GM06990 (cell line): ENCODE measurements at regions not wholly inside any gene's neighbourhood (a gene's known extent, or its start where the extent isn't known, plus 50 kb on each side); places are given as distances from the start of the nearest gene placed in this dataset.
"Not testable (repeated sequence)": the region's sequence is repeated elsewhere in the genome, so short reads cannot be mapped to it uniquely, and the experiment has no call there.

ENCODE experiments used
- DNase-seq: peaks from one replicate; pipeline ENCODE4 v3.0.0-alpha.2; 2011; ENCODE audit not compliant: insufficient read length; ENCODE audit errors: extremely low read depth
- H3K27me3 ChIP-seq: replicated peaks from 2 replicates; pipeline ENCODE4 v1.6.0; 2011; ENCODE audit warnings: low read length; ENCODE audit not compliant: control insufficient read depth, insufficient read depth
- H3K36me3 ChIP-seq: 2 replicates; pipeline ENCODE4 v1.5.1; 2011; ENCODE audit warnings: low read length; ENCODE audit not compliant: control insufficient read depth, insufficient read depth
- H3K4me3 ChIP-seq: replicated peaks from 2 replicates; pipeline ENCODE4 v1.5.1; 2011; ENCODE audit warnings: low read depth, mild to moderate bottlenecking, control low read depth, low read length
- CTCF ChIP-seq: IDR thresholded peaks from 2 replicates; pipeline ENCODE4 v1.5.1; 2011; ENCODE audit warnings: low read length, control low read depth, mild to moderate bottlenecking, inconsistent platforms; ENCODE audit not compliant: insufficient read depth, poor library complexity, severe bottlenecking

DNA sequence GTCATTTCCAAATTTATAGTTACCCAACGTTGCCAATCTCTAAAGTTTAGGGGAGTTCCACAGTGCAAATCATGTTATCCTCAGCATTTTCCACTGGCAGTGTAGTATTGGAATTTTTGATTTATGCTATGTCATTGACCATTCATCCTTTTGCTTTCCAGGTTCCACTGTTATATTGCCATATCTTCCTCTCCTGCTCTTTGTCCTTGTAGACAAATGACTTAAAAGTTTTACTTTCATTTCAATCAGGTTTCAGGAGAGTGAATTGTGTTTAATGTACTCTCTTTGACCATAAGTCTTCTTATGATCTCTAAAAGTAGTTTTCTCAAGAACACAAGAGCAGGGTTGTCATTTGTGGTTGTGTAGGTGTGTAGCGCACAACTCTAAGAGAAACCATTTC lies 274.6 kb downstream of the COG6 start:
- Histone ChIP-seq H3K36me3 (no peaks in the 10 kb centered on the region), H3K4me3 (no peak overlapping the region), H3K27me3 (no peaks in the 10 kb centered on the region)
- DNase-seq, result no peak
- no peak for TF ChIP-seq CTCF

DNA sequence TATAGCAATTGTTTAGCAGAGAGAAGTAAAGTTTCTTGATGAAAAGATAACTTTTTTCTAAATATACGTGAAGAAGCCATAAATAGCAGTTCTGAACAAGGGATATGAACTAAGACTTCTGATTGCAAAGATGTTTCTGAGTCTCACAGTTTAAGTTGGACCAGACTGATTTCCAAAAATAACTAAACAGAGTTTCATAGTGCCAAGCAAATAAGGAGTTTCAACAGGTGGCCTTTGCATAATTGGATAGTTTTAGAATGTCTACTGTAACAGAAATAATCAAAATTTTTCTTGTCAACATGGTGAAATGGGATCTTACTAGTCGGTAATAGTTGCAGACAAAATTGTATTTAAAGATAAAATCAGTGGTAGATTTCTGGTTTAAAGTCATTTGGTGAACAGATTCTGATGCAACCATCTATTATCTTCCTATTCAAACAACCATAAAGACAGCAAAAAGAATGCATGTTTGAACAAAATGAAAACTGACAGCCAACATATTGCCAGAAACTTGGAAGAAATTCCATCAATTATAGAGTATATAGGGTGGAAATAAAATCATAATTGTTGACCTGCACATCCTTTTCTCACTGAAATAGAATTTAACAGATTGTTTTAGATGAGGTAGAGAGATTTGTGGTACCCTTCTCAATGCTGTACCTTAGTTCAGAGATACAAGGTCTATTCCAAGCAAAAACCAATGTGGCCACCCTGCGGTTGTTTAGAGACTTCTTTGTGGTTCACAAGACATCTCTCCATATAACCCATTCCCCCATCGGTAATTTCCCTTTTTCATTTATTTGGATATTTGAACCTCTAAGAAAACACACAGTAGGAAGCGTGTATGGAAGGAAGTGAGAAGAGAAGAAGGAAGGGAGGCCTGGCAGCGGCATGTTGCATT lies 275.3 kb downstream of the COG6 start:
- Histone ChIP-seq H3K4me3 (no peak overlapping the region), H3K27me3 (no peaks in the 10 kb centered on the region), H3K36me3 (no peaks in the 10 kb centered on the region)
- DNase-seq, result no peak
- TF ChIP-seq CTCF, result no peak

- Histone ChIP-seq H3K4me3 (no peak overlapping the region), H3K36me3 (no peaks in the 10 kb centered on the region), H3K27me3 (no peaks in the 10 kb centered on the region)
- DNase-seq, result no peak
- no peak for TF ChIP-seq CTCF
Observed at GRCh38 chr13:39931505-39931904, 276.0 kb downstream of the COG6 start.

DNA sequence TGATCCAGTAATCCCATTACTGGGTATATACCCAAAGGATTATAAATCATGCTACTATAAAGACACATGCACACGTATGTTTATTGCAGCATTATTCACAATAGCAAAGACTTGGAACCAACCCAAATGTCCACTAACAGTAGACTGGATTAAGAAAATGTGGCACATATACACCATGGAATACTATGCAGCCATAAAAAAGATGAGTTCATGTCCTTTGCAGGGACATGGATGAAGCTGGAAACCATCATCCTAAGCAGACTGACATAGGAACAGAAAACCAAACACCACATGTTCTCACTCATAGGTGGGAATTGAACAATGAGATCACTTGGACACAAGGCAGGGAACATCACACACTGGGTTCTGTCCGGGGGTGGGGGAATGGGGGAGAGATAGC lies 277.1 kb downstream of the COG6 start:
- DNase-seq, H3K4me3 ChIP-seq, H3K27me3 ChIP-seq, H3K36me3 ChIP-seq: not testable (repeated sequence)

GRCh38 chr13:39935155-39935554 lies 279.7 kb downstream of the COG6 start:
- Histone ChIP-seq H3K27me3 (no peaks in the 10 kb centered on the region), H3K36me3 (no peaks in the 10 kb centered on the region), H3K4me3 (no peak overlapping the region)
- no peak for TF ChIP-seq CTCF
- DNase-seq, result no peak

- DNase-seq, result no peak
- H3K36me3 ChIP-seq, result no peaks in the 10 kb centered on the region
- no peak for TF ChIP-seq CTCF
Observed at GRCh38 chr13:39938596-39938995, 283.1 kb downstream of the COG6 start.

More at GRCh38 chr13:39938596-39938995, 283.1 kb downstream of the COG6 start:
- Histone ChIP-seq H3K27me3 (no peaks in the 10 kb centered on the region), H3K4me3 (no peak overlapping the region)
